ENCODE measurements at regions not wholly inside any gene's neighbourhood (a gene's known extent, or its start where the extent isn't known, plus 50 kb on each side); places are given as distances from the start of the nearest gene placed in this dataset.

- H3K36me3 ChIP-seq, result no peaks in the 10 kb centered on the region
- H3K27ac ChIP-seq (replicated peaks), result no peak overlapping the region
- intact Hi-C loops (cut with micrococcal nuclease), result no loop called here
- H3K4me1 ChIP-seq, result no peaks in the 10 kb centered on the region
- no peaks in the 10 kb centered on the region for H3K9me3 ChIP-seq (replicated peaks)
- DNase-seq, result no peak
- no peak overlapping the region for H3K4me3 ChIP-seq
- TF ChIP-seq CTCF (IDR thresholded peaks at IDR 0.05; ENCODE audit: borderline replicate concordance), result no peak
- peaks cover 67% of the 10 kb centered on the region for H3K27me3 ChIP-seq (ENCODE audit: low read depth)
Measured at GRCh38 chr16:75780669-75781068, 54.4 kb upstream of the CPHXL start.

- Histone ChIP-seq H3K27me3 (ENCODE audit: low read depth) (peaks cover 59% of the 10 kb centered on the region), H3K9me3 (replicated peaks) (no peaks in the 10 kb centered on the region), H3K27ac (replicated peaks) (no peak overlapping the region), H3K36me3 (no peaks in the 10 kb centered on the region), H3K4me3 (no peak overlapping the region), H3K4me1 (no peaks in the 10 kb centered on the region)
- DNase-seq, result no peak
- TF ChIP-seq CTCF (IDR thresholded peaks at IDR 0.05; ENCODE audit: borderline replicate concordance), result no peak
- intact Hi-C loops (cut with micrococcal nuclease), result no loop called here
Measured at GRCh38 chr16:75781683-75782343, 55.5 kb upstream of the CPHXL start.

GRCh38 chr16:75787440-75787839, 61.1 kb upstream of the CPHXL start:
- Histone ChIP-seq H3K27me3 (ENCODE audit: low read depth) (peaks cover 32% of the 10 kb centered on the region), H3K4me1 (no peaks in the 10 kb centered on the region), H3K4me3 (no peak overlapping the region), H3K9me3 (replicated peaks) (no peaks in the 10 kb centered on the region), H3K27ac (replicated peaks) (no peak overlapping the region), H3K36me3 (no peaks in the 10 kb centered on the region)
- DNase-seq, result no peak
- TF ChIP-seq CTCF (IDR thresholded peaks at IDR 0.05; ENCODE audit: borderline replicate concordance), result no peak
- intact Hi-C loops (cut with micrococcal nuclease), result no loop called here

- DNase-seq, result no peak
- TF ChIP-seq CTCF (IDR thresholded peaks at IDR 0.05; ENCODE audit: borderline replicate concordance), result peak; percentile 87
- Histone ChIP-seq H3K27me3 (ENCODE audit: low read depth) (peaks cover 15% of the 10 kb centered on the region), H3K4me3 (no peak overlapping the region), H3K9me3 (replicated peaks) (no peaks in the 10 kb centered on the region), H3K36me3 (no peaks in the 10 kb centered on the region), H3K4me1 (no peaks in the 10 kb centered on the region), H3K27ac (replicated peaks) (no peak overlapping the region)
- intact Hi-C loops (cut with micrococcal nuclease), result no loop called here
Measured at GRCh38 chr16:75789237-75789636, 62.9 kb upstream of the CPHXL start.

- no peak overlapping the region for H3K4me3 ChIP-seq
- H3K4me1 ChIP-seq, result no peaks in the 10 kb centered on the region
- H3K9me3 ChIP-seq (replicated peaks), result no peaks in the 10 kb centered on the region
- no peak for DNase-seq
- H3K27me3 ChIP-seq (ENCODE audit: low read depth), result peaks cover 15% of the 10 kb centered on the region
- H3K36me3 ChIP-seq, result no peaks in the 10 kb centered on the region
- TF ChIP-seq CTCF (IDR thresholded peaks at IDR 0.05; ENCODE audit: borderline replicate concordance), result no peak
- intact Hi-C loops (cut with micrococcal nuclease), result loop anchor here (5.0 kb wide), 1 partner anchor 1379 kb away; no protein-coding TSS in a partner anchor
- no peak overlapping the region for H3K27ac ChIP-seq (replicated peaks)
Measured at GRCh38 chr16:75792771-75793492, 66.6 kb upstream of the CPHXL start.

Measured in left ventricle myocardium inferior (tissue), 1 donor.